Renal cortex interstitium (tissue), 11 donors: ENCODE measurements at regions not wholly inside any gene's neighbourhood (a gene's known extent, or its start where the extent isn't known, plus 50 kb on each side); places are given as distances from the start of the nearest gene placed in this dataset.

Experiments used
- DNase-seq, 11 donors: peaks; one replicate each; pipeline ENCODE4 v3.0.0-alpha.2; 2013; ENCODE audit warnings: low read depth in 9 of 11, low spot score in 4 of 11; ENCODE audit errors: extremely low read depth in 1 of 11

DNA sequence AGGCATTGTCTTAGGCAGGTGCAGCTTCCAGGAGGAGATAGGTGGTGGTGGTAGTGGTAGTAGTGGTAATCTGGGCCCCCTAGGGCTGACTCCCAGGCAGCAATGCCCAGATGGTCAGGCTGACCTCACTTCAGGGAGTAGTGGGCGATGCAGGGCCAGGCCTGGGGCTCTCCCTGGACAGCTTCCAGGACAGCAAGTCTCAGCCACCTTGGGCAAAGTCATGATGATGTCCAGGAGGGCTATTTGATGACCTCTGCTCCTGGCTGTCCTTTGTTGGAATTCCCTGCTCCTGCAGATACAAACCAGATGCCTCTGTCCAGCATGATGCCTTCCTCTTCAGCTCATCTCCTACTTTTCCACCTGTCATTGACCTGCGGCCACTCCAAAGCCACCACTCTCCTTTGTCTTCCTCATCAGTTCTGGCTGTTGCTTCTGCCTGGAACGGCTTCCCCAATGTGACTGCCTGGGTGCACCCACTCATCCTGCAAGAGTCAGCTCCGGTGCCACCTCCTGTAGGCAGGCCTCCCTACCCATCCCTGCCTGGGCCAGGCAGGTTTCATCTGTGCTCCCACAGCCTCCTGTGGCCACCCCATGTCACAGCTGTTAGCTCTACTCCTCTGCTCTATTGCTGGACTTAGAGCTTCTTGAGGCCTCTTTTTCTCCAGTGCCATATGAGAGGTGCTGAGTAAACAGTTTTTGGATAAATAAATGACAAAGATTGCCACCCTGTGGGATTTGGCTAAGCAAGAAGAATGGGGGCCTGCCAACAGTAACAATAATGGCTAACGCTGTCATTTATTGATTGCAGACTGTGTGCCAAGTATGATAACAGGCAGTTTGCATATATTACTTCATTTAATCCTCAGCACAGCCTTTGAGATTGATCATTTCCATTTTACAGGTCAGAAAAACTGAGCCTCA lies 172.9 kb upstream of the NECTIN1 start:
- no peak for DNase-seq

GRCh38 chr11:119899997-119900396 lies 171.0 kb upstream of the NECTIN1 start:
- DNase-seq = no peak

DNA sequence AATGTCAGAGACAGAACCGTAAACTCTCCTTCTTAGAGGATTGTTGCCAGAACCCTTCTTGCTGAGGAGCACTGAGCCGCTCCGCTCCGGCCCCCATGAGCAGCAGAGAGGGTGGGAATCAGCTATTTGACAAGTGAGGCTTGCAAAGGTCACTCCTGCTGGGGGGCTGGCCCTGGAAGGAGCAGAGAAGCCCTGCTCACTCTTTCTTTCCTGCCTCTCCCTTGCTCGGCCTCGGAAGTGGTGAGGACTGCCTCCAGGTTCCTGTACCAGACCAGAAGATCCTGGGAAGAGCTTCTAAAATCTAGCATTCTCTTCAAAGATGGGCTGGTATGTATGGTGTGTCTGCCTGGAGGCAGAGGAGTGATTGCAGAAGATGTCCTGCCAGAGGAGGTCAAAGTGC lies 168.6 kb upstream of the NECTIN1 start:
- DNase-seq = no peak

DNA sequence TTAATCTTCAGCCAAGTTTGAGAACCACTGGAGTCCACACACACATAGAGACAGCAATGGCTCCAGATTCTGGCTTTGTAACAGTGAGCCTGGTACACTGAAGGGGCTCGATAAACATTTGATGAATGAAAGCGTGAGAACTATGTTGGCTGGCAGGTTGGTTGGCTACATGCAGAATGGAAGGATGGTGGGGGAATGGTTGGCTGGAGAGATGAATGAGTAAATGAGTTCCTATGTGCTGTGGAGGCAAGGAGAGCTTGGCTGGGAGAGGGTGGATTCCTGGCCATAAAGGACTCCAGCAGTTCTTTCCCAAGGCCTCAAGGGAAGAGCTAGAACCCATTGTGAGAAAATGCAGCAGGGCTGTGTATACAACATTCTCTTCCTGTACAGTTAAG lies 168.0 kb upstream of the NECTIN1 start:
- no peak for DNase-seq

DNA sequence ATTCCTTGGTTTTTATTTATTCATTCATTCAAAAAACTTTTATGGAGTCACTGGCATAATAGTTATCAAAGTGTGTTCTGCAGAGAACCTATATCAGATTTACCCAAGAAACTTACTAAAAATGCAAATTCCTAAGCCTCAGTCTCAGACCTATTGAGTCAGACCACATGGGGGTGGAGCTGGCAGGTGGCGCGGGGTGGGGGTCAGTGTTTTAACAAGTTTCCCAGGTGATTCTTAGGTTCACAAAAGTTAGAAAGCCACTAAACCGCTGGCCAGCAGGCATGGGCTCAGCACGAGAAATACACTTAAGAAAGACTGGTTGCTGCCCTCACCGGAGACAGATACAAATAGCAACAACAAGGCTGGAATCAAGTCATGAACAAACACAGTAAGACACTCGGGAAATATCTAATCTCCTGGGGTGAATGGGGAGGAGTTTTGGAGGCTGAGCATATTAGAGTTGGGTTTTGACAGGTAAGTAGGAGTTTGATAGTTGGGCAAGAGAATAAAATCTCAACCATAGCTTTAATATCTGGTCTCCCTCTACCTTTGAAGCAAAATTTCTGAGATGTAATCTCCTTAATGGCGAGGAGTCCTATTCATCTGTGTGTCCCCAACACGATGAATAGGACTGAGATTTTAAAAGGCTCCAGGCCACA lies 167.5 kb upstream of the NECTIN1 start:
- no peak for DNase-seq

- DNase-seq = no peak
Measured at GRCh38 chr11:119895981-119896380, 167.0 kb upstream of the NECTIN1 start.

DNA sequence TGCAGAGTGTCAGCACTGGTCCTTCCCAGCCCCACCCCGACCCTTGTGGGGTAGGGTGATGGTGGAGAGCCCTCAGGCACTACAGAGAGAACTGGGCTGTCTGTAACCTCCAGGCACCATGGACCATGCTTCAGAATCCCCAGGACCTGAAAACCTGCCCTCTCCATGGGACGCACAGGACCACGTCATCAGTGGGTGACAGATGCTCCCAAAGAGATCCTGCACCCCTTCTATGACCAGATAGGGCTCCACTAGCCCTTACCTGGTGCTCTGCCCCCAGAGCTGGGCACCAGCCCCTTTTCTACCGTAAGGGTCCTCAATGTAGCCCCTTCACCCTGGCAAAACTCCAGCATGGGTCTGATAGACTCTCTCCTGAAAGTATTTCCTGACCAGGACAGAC lies 165.9 kb upstream of the NECTIN1 start:
- DNase-seq = no peak

GRCh38 chr11:119892311-119892808 lies 163.4 kb upstream of the NECTIN1 start:
- no peak for DNase-seq

DNA sequence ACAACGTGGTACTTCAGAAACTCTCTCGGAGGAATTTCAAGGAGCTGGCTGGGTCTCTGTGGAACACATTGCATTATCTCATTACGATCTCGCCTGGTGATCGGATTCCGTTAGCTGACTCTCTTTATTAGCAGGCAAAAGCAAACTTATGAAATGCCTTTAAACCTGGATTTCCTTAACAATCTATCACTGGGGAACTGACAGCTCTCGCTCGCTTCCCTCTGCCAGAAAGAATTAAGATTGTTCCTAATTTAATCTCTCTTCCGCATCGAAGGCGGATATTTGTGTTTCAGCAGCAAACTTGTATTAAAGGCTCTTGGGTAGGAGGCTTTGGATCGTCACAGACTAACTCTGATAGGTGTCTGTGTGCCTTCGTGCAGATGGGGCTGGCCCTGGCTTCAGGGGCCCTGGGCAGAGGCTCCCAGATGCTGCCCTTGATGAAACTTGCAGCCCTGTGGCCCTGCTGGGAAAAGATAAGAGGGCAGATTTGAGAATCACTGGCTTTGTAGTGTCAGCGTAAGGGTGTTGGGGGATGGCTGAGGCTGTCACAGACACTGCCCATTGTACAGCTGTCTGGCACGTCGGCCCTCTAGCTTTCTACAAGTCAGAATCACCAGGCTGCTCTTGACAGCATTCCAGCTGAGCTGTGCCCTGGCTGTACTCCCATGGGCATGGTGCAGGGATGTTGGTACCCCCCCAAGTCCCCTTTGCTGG lies 162.2 kb upstream of the NECTIN1 start:
- DNase-seq = no peak

- no peak for DNase-seq
Measured at GRCh38 chr11:119890466-119890865, 161.5 kb upstream of the NECTIN1 start.

DNA sequence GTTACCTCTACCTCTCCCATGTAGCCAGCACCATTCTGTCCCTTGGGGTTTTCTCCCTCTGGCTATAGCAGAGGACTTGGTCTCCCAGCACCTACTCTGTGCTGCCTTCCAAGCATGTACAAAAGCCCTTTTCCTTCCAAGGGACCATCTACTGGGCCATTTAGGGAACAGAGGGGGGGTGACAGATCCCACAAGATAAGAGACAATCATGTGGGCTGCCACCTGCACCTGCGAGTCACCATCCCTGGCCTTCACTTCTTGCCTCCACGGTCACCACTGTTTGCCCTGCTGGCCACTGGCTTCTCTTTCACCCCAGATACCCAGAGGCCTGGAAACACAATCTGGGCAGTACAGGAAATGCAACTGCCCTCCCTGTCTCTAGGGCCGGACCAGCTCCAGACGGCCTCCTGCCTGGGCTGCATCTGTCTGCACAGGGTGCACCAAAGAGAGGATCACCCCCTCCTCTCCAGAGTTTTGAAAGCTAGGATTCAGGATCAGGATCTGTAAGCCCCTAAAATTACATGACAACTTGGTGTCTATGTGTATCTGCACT lies 160.8 kb upstream of the NECTIN1 start:
- DNase-seq = no peak

- DNase-seq = no peak
Measured at GRCh38 chr11:119889111-119889510, 160.1 kb upstream of the NECTIN1 start.

DNA sequence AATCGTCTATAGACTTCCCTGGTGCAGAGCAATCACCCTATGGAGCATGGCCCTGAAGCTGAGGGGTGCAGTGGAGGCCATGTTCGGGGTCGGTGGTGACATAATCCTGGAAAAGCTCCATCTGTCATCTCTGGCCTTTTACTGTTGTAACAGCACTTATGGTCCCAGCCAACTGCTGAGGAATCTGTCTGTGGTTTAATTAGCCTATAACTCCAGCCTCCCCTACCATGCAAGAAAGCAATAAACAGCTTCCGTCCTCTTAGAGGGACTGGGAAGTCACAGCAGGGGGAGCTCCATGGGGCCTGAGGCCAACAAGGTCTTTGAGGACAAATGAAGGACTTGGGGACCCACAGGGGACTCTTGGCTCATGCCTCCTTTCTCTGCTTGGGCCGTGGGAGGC lies 159.1 kb upstream of the NECTIN1 start:
- DNase-seq = peak in 7 of 11 donors; percentile 40 to 57 (median 54)

DNA sequence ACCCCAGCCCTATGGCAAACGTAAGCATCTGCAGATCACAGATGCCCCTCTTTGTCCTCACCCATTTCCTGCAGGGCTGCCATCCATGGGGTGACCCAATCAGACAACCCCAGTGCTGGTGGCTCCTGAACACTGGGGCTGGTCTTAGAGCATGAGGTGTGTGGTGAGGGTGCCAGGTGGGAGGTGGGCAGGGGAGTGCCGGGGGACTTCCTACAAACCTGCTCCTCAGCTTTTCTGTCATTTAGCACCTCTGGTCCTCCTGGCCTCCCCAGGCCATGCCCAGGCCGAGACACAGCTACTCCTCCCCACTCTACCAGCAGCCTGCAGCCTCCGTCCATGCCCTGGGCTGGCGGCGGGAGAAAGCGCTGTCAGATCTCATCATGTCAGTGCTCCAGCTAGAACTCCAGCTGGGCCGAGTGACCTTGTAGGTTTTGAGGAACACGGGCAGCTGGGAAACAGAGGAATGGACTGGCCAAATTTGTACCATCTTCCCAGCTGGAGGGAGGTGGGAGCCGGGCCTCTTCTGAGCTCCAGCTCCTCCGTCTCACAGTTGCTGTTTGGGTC lies 157.7 kb upstream of the NECTIN1 start:
- no peak for DNase-seq

- no peak for DNase-seq
Measured at GRCh38 chr11:119885861-119886567, 157.0 kb upstream of the NECTIN1 start.

DNA sequence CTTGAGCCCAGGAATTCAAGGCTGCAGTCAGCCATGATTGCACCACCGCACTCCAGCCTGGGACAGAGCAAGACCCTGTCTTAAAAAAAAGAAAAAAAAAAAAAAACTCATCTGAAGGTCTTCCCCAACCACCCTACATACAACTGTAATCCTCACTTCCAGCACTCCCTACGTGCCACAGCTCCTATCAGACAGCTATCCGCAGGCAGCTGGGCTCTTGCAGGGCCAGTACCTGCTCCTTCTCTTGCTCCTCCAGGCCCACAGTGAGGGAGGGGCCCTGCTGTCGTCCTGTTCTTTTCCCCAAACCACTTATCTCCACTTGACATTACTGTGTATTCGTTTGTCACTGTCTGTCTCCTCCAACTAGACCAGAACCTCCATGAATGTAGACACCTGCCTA lies 156.1 kb upstream of the NECTIN1 start:
- DNase-seq = no peak

- no peak for DNase-seq
Measured at GRCh38 chr11:119882316-119882715, 153.3 kb upstream of the NECTIN1 start.

- no peak for DNase-seq
Measured at GRCh38 chr11:119880873-119881272, 151.9 kb upstream of the NECTIN1 start.

GRCh38 chr11:119880143-119880542 lies 151.1 kb upstream of the NECTIN1 start:
- no peak for DNase-seq
